GM12878 (cell line): ENCODE measurements at regions not wholly inside any gene's neighbourhood (a gene's known extent, or its start where the extent isn't known, plus 50 kb on each side); places are given as distances from the start of the nearest gene placed in this dataset.

ENCODE experiments used
- ATAC-seq: fragments of 200-7000 bp; cut with Tn5 transposase; 3 replicates; pipeline ENCODE4 v1.9.1; 2020; ENCODE audit warnings: mild to moderate bottlenecking, moderate library complexity
- BruUV-seq: library from RNA; stranded (reverse); fragments of 400-500 nt; replicated peaks from 2 replicates; lab custom pipeline; 2021; lab: Mats Ljungman, UMichigan
- CTCF ChIA-PET: fragments of 300-600 bp; sonication (Branson Sonifier 250); formaldehyde crosslinking; extraction: SDS; loops from one replicate; lab custom pipeline; 2021; ENCODE audit warnings: inconsistent platforms; lab: Yijun Ruan, JAX
- POLR2A ChIA-PET: fragments of 350-600 bp; formaldehyde crosslinking; extraction: SDS; loops from one replicate; lab custom pipeline; 2021; ENCODE audit warnings: inconsistent platforms; lab: Charles Lee
- RAD21 ChIA-PET: fragments of 300-600 bp; sonication (Branson Sonifier 250); formaldehyde crosslinking; loops from one replicate; lab custom pipeline; 2023; ENCODE audit warnings: antibody characterized with exemption; ENCODE audit not compliant: unreplicated experiment; lab: Charles Lee
- SMC1A ChIA-PET: fragments of 300-600 bp; sonication (Branson Sonifier 250); formaldehyde crosslinking; loops from one replicate; lab custom pipeline; 2023; ENCODE audit not compliant: unreplicated experiment, uncharacterized antibody; lab: Charles Lee
- DNase-seq: peaks from one replicate; pipeline ENCODE4 v3.0.0-alpha.2; 2011; ENCODE audit warnings: low read depth, low spot score
- FAIRE-seq: peaks from 3 replicates; lab custom pipeline; 2011; peaks lifted over from hg19 to GRCh38; lab: Jason Lieb, UNC
- H2AFZ ChIP-seq: 2 replicates; pipeline ENCODE4 v1.6.0; 2011; ENCODE audit warnings: low read depth, low read length, control low read depth; ENCODE audit not compliant: control insufficient read depth
- H3K27ac ChIP-seq: 2 replicates; pipeline ENCODE4 v1.5.1; 2011; ENCODE audit warnings: control low read depth; ENCODE audit not compliant: control insufficient read depth, insufficient read depth
- H3K27me3 ChIP-seq, 2 experiments: replicated peaks in 1 of 2; 2 replicates each; pipeline versions ENCODE4 v1.6.0 to v1.6.1; 2011; ENCODE audit warnings: low read length in 1 of 2; ENCODE audit not compliant: control insufficient read depth in 2 of 2, insufficient read depth in 2 of 2
- H3K36me3 ChIP-seq, 2 experiments: 2 replicates each; pipeline ENCODE4 v1.5.1; 2011; ENCODE audit warnings: low read length in 1 of 2; ENCODE audit not compliant: control insufficient read depth in 2 of 2, insufficient read depth in 2 of 2
- H3K4me1 ChIP-seq: 2 replicates; pipeline ENCODE4 v1.6.1; 2011; ENCODE audit warnings: mild to moderate bottlenecking, low read length, moderate library complexity, mixed read lengths; ENCODE audit not compliant: control insufficient read depth, insufficient read depth
- H3K4me2 ChIP-seq: 2 replicates; pipeline ENCODE4 v1.6.0; 2011; ENCODE audit warnings: control low read depth; ENCODE audit not compliant: control insufficient read depth, insufficient read depth
- H3K4me3 ChIP-seq: fragments of 200-600 bp; sonication (generic); 2 replicates; pipeline ENCODE4 v1.5.1; 2016
- H3K79me2 ChIP-seq: 2 replicates; pipeline ENCODE4 v1.6.0; 2011; ENCODE audit warnings: low read length; ENCODE audit not compliant: control insufficient read depth, insufficient read depth
- H3K9ac ChIP-seq: 2 replicates; pipeline ENCODE4 v1.8.0; 2011; ENCODE audit warnings: low read length, control low read depth, mixed read lengths; ENCODE audit not compliant: control insufficient read depth, insufficient read depth
- H3K9me3 ChIP-seq: replicated peaks from 3 replicates; pipeline ENCODE4 v1.5.1; 2011; ENCODE audit warnings: mild to moderate bottlenecking, low read length; ENCODE audit not compliant: control insufficient read depth, insufficient read depth
- H4K20me1 ChIP-seq: 2 replicates; pipeline ENCODE4 v1.6.0; 2011; ENCODE audit not compliant: control insufficient read depth, insufficient read depth
- BHLHE40 ChIP-seq, 2 experiments: fragments of 450-650 bp in 1 of 2; IDR thresholded peaks; 2 replicates each; pipeline ENCODE4 v1.6.1; 2011 to 2017; ENCODE audit warnings: low read depth in 2 of 2, borderline replicate concordance in 1 of 2, improper control_type of control experiment in 1 of 2, low read length in 1 of 2, mild to moderate bottlenecking in 1 of 2
- BMI1 ChIP-seq: fragments of 450-650 bp; IDR thresholded peaks from 2 replicates; pipeline ENCODE4 v1.6.1; 2016; ENCODE audit warnings: mild to moderate bottlenecking, moderate library complexity, borderline replicate concordance
- BRCA1 ChIP-seq: IDR thresholded peaks from 2 replicates; pipeline ENCODE4 v1.6.1; 2011; ENCODE audit warnings: low read depth, low read length, improper control_type of control experiment
- CBFB ChIP-seq: IDR thresholded peaks from 2 replicates; pipeline ENCODE4 v1.6.1; 2016; ENCODE audit warnings: antibody characterized with exemption, low read depth
- CHD1 ChIP-seq: IDR thresholded peaks from 2 replicates; pipeline ENCODE4 v1.6.1; 2012; ENCODE audit warnings: low read depth, low read length, improper control_type of control experiment
- EED ChIP-seq: sonication (generic); IDR thresholded peaks from 2 replicates; pipeline ENCODE4 v1.6.1; 2016; ENCODE audit warnings: antibody characterized with exemption, low read depth
- NR2C2 ChIP-seq: IDR thresholded peaks from 2 replicates; pipeline ENCODE4 v1.6.1; 2011; ENCODE audit warnings: borderline replicate concordance, low read depth; ENCODE audit not compliant: control insufficient read depth, insufficient read length
- NR2F1 ChIP-seq: fragments of 450-650 bp; conservative IDR thresholded peaks from 2 replicates; pipeline ENCODE4 v1.6.1; 2017; ENCODE audit warnings: mild to moderate bottlenecking
- SPI1 ChIP-seq: IDR thresholded peaks from 2 replicates; pipeline ENCODE4 v1.6.1; 2011; ENCODE audit warnings: low read depth, mild to moderate bottlenecking, low read length, moderate library complexity, borderline replicate concordance; ENCODE audit not compliant: insufficient read depth
- WGBS: methylation state at CpG from one replicate; pipeline ENCODE4 v1.1.6; 2016; ENCODE audit warnings: low lambda C conversion rate; ENCODE audit not compliant: insufficient replicate concordance, insufficient coverage; ENCODE audit errors: missing lambda C conversion rate; 5-methylcytosine and 5-hydroxymethylcytosine counted together
- in situ Hi-C: fragments of 300-500 bp; cut with MboI; formaldehyde crosslinking; loops from 9 replicates; pipeline ENCODE4 v1.14.3; 2018; ENCODE audit warnings: mixed read lengths
- intact Hi-C: fragments of 100-400 bp; cut with micrococcal nuclease; formaldehyde crosslinking; loops from one replicate; pipeline ENCODE4 v1.14.2; 2022; ENCODE audit not compliant: unreplicated experiment
- TF ChIP-seq, protein P1 (sequence below): IDR thresholded peaks from 2 replicates; pipeline ENCODE4 v1.6.1; 2012; ENCODE audit warnings: low read depth, low read length, improper control_type of control experiment
- TF ChIP-seq, protein P2 (sequence below): fragments of 450-650 bp; IDR thresholded peaks from 2 replicates; pipeline ENCODE4 v1.6.1; 2018; ENCODE audit warnings: mild to moderate bottlenecking, low read depth, moderate library complexity; ENCODE audit not compliant: partially characterized antibody
- TF ChIP-seq, protein P3 (sequence below): fragments of 450-650 bp; formaldehyde crosslinking; IDR thresholded peaks from 2 replicates; pipeline ENCODE4 v1.5.0; 2022; ENCODE audit warnings: mild to moderate bottlenecking, missing genetic modification characterization
- TF ChIP-seq, protein P4 (sequence below): fragments of 450-650 bp; IDR thresholded peaks from 2 replicates; pipeline ENCODE4 v1.6.1; 2016; ENCODE audit warnings: mild to moderate bottlenecking

DNA sequence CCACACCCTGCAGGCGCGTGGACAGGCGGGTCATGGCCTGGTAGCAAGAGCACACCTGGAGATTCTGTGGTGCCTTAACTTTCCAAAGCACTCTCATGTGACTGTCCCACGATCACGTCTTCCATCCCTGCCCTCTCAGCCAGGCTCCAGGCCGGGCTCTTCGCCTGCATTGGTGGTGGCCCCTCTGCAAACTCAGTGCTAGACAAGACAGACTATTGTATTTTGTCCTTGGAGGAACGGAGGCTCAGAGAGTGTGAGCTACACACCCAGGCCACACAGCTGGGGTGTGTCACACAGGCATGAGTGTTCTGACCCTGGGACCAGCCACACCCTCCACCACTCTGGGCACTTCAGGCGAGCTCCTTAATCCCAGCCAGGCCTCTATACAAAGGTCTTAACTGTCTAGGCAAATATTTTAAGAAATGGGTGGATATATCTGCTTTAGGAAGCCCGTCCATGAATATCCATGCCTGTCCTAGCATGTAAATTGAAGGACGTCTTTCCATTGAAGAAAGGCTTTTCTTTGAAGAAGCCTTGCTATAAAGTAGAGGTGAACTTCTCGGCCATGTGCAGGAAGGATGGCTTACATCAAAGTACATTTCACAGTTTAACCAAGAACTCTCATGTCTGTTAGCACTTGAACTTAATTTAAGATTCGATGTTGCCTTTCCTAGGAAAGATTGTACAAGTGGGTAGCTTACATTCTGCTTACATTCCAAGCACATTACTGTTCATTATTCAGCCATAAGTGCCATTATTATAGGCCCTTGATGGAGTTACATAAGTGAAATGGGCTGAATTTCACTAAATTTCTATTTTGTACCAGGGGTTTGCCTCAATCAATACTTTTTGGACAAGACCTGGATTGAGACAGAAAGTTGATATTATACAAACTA lies 263.9 kb downstream of the DLL1 start:
- Histone ChIP-seq H3K4me3 (no peak overlapping the region), H4K20me1 (no peaks in the 10 kb centered on the region), H3K4me2 (no peak overlapping the region), H2AFZ (no peak overlapping the region), H3K9me3 (no peaks in the 10 kb centered on the region; the same call in 2 of the 3 replicates), H3K9ac (no peak overlapping the region), H3K4me1 (no peaks in the 10 kb centered on the region), H3K27ac (no peak overlapping the region), H3K79me2 (no peaks in the 10 kb centered on the region), H3K27me3 (no peaks in the 10 kb centered on the region), H3K36me3 (no peaks in the 10 kb centered on the region)
- WGBS, result 32% methylated on average over 13 of the region's 13 CpGs
- intact Hi-C loops, result no loop called here
- ChIA-PET RAD21 (no interaction called here), POLR2A (no interaction called here), CTCF (interaction anchor here (0.7 kb wide), 1 partner anchor 302 kb away, joined by 3 read pairs; no protein-coding TSS in a partner anchor), SMC1A (no interaction called here)
- FAIRE-seq (no peak), DNase-seq (no peak), ATAC-seq (no peak)
- in situ Hi-C loops, result no loop called here
- BruUV-seq, result no TSS peak
- TF ChIP-seq EED, result no peak
- TF ChIP-seq NR2C2, result no peak
- TF ChIP-seq, protein P1, sequence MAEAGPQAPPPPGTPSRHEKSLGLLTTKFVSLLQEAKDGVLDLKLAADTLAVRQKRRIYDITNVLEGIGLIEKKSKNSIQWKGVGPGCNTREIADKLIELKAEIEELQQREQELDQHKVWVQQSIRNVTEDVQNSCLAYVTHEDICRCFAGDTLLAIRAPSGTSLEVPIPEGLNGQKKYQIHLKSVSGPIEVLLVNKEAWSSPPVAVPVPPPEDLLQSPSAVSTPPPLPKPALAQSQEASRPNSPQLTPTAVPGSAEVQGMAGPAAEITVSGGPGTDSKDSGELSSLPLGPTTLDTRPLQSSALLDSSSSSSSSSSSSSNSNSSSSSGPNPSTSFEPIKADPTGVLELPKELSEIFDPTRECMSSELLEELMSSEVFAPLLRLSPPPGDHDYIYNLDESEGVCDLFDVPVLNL, result no peak
- no peak for TF ChIP-seq BHLHE40 (IDR thresholded peaks at IDR 0.05; ENCODE audit: borderline replicate concordance in 1 of 2, low read depth in 2 of 2, low read length in 1 of 2)
- no peak for TF ChIP-seq CHD1
- no peak for TF ChIP-seq CBFB
- no peak for TF ChIP-seq NR2F1
- TF ChIP-seq BRCA1, result no peak
- TF ChIP-seq, protein P2, sequence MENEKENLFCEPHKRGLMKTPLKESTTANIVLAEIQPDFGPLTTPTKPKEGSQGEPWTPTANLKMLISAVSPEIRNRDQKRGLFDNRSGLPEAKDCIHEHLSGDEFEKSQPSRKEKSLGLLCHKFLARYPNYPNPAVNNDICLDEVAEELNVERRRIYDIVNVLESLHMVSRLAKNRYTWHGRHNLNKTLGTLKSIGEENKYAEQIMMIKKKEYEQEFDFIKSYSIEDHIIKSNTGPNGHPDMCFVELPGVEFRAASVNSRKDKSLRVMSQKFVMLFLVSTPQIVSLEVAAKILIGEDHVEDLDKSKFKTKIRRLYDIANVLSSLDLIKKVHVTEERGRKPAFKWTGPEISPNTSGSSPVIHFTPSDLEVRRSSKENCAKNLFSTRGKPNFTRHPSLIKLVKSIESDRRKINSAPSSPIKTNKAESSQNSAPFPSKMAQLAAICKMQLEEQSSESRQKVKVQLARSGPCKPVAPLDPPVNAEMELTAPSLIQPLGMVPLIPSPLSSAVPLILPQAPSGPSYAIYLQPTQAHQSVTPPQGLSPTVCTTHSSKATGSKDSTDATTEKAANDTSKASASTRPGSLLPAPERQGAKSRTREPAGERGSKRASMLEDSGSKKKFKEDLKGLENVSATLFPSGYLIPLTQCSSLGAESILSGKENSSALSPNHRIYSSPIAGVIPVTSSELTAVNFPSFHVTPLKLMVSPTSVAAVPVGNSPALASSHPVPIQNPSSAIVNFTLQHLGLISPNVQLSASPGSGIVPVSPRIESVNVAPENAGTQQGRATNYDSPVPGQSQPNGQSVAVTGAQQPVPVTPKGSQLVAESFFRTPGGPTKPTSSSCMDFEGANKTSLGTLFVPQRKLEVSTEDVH, result no peak
- TF ChIP-seq BMI1, result no peak
- TF ChIP-seq, protein P3, sequence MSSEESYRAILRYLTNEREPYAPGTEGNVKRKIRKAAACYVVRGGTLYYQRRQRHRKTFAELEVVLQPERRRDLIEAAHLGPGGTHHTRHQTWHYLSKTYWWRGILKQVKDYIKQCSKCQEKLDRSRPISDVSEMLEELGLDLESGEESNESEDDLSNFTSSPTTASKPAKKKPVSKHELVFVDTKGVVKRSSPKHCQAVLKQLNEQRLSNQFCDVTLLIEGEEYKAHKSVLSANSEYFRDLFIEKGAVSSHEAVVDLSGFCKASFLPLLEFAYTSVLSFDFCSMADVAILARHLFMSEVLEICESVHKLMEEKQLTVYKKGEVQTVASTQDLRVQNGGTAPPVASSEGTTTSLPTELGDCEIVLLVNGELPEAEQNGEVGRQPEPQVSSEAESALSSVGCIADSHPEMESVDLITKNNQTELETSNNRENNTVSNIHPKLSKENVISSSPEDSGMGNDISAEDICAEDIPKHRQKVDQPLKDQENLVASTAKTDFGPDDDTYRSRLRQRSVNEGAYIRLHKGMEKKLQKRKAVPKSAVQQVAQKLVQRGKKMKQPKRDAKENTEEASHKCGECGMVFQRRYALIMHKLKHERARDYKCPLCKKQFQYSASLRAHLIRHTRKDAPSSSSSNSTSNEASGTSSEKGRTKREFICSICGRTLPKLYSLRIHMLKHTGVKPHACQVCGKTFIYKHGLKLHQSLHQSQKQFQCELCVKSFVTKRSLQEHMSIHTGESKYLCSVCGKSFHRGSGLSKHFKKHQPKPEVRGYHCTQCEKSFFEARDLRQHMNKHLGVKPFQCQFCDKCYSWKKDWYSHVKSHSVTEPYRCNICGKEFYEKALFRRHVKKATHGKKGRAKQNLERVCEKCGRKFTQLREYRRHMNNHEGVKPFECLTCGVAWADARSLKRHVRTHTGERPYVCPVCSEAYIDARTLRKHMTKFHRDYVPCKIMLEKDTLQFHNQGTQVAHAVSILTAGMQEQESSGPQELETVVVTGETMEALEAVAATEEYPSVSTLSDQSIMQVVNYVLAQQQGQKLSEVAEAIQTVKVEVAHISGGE (CRISPR knock-in tag), result no peak
- no peak for TF ChIP-seq SPI1
- TF ChIP-seq, protein P4, sequence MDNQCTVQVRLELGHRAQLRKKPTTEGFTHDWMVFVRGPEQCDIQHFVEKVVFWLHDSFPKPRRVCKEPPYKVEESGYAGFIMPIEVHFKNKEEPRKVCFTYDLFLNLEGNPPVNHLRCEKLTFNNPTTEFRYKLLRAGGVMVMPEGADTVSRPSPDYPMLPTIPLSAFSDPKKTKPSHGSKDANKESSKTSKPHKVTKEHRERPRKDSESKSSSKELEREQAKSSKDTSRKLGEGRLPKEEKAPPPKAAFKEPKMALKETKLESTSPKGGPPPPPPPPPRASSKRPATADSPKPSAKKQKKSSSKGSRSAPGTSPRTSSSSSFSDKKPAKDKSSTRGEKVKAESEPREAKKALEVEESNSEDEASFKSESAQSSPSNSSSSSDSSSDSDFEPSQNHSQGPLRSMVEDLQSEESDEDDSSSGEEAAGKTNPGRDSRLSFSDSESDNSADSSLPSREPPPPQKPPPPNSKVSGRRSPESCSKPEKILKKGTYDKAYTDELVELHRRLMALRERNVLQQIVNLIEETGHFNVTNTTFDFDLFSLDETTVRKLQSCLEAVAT, result no peak
